Smooth muscle cell (in vitro differentiated cells): ENCODE measurements at regions not wholly inside any gene's neighbourhood (a gene's known extent, or its start where the extent isn't known, plus 50 kb on each side); places are given as distances from the start of the nearest gene placed in this dataset.

Experiments
- DNase-seq: peaks from one replicate; lab custom pipeline; 2025; ENCODE audit not compliant: unreplicated experiment; lab: John Stamatoyannopoulos, UW
- H2AFZ ChIP-seq: fragments of 200-600 bp; sonication (generic); 2 replicates; pipeline ENCODE4 v1.6.0; 2016; ENCODE audit warnings: antibody characterized with exemption, low read depth, mild to moderate bottlenecking
- H3F3A ChIP-seq: fragments of 200-600 bp; sonication (generic); 2 replicates; pipeline ENCODE4 v1.6.0; 2017; ENCODE audit warnings: antibody characterized with exemption, low read depth
- H3K27ac ChIP-seq: fragments of 200-600 bp; sonication (generic); 2 replicates; pipeline ENCODE4 v1.5.1; 2016; ENCODE audit warnings: low read depth, mild to moderate bottlenecking
- H3K27me3 ChIP-seq: fragments of 200-600 bp; sonication (generic); 2 replicates; pipeline ENCODE4 v1.6.1; 2016; ENCODE audit warnings: low read depth, mild to moderate bottlenecking
- H3K36me3 ChIP-seq: fragments of 200-600 bp; sonication (generic); 2 replicates; pipeline ENCODE4 v1.5.1; 2016; ENCODE audit warnings: low read depth
- H3K4me1 ChIP-seq: fragments of 200-600 bp; sonication (generic); 2 replicates; pipeline ENCODE4 v1.5.1; 2016; ENCODE audit warnings: low read depth
- H3K4me2 ChIP-seq: fragments of 200-600 bp; sonication (generic); 2 replicates; pipeline ENCODE4 v1.6.0; 2016; ENCODE audit warnings: mild to moderate bottlenecking
- H3K4me3 ChIP-seq: fragments of 200-600 bp; sonication (generic); 2 replicates; pipeline ENCODE4 v1.5.1; 2016; ENCODE audit warnings: mild to moderate bottlenecking
- H3K79me2 ChIP-seq: fragments of 200-600 bp; sonication (generic); 2 replicates; pipeline ENCODE4 v1.6.0; 2016; ENCODE audit warnings: low read depth, mild to moderate bottlenecking
- H3K9ac ChIP-seq: fragments of 200-600 bp; sonication (generic); 2 replicates; pipeline ENCODE4 v1.6.0; 2016; ENCODE audit warnings: low read depth
- H3K9me3 ChIP-seq: fragments of 200-600 bp; sonication (generic); replicated peaks from 2 replicates; pipeline ENCODE4 v1.5.1; 2016; ENCODE audit warnings: low read depth
- H4K20me1 ChIP-seq: fragments of 200-600 bp; sonication (generic); 2 replicates; pipeline ENCODE4 v1.6.0; 2016; ENCODE audit warnings: low read depth
- WGBS: methylation state at CpG from one replicate; pipeline ENCODE4 v1.1.7; 2016; ENCODE audit warnings: low lambda C conversion rate; 5-methylcytosine and 5-hydroxymethylcytosine counted together
- TF ChIP-seq, protein P1 (sequence below): fragments of 200-600 bp; sonication (generic); IDR thresholded peaks from 2 replicates; pipeline ENCODE4 v1.5.1; 2017; ENCODE audit warnings: borderline replicate concordance, mild to moderate bottlenecking, antibody characterized with exemption; ENCODE audit not compliant: insufficient read depth, poor library complexity, severe bottlenecking

GRCh38 chr5:111587728-111588127 lies 75.4 kb upstream of the STARD4 start:
- Histone ChIP-seq H4K20me1 (no peaks in the 10 kb centered on the region), H3K79me2 (no peaks in the 10 kb centered on the region), H3K27ac (no peak overlapping the region), H3K36me3 (no peaks in the 10 kb centered on the region), H3K9me3 (no peaks in the 10 kb centered on the region), H3K27me3 (no peaks in the 10 kb centered on the region), H3K4me3 (no peak overlapping the region), H3K9ac (no peak overlapping the region), H3F3A (peaks cover 6% of the 10 kb centered on the region), H3K4me1 (peaks cover 7% of the 10 kb centered on the region), H3K4me2 (no peak overlapping the region), H2AFZ (no peak overlapping the region)
- TF ChIP-seq, protein P1, sequence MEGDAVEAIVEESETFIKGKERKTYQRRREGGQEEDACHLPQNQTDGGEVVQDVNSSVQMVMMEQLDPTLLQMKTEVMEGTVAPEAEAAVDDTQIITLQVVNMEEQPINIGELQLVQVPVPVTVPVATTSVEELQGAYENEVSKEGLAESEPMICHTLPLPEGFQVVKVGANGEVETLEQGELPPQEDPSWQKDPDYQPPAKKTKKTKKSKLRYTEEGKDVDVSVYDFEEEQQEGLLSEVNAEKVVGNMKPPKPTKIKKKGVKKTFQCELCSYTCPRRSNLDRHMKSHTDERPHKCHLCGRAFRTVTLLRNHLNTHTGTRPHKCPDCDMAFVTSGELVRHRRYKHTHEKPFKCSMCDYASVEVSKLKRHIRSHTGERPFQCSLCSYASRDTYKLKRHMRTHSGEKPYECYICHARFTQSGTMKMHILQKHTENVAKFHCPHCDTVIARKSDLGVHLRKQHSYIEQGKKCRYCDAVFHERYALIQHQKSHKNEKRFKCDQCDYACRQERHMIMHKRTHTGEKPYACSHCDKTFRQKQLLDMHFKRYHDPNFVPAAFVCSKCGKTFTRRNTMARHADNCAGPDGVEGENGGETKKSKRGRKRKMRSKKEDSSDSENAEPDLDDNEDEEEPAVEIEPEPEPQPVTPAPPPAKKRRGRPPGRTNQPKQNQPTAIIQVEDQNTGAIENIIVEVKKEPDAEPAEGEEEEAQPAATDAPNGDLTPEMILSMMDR: no peak
- no peak for DNase-seq

DNA sequence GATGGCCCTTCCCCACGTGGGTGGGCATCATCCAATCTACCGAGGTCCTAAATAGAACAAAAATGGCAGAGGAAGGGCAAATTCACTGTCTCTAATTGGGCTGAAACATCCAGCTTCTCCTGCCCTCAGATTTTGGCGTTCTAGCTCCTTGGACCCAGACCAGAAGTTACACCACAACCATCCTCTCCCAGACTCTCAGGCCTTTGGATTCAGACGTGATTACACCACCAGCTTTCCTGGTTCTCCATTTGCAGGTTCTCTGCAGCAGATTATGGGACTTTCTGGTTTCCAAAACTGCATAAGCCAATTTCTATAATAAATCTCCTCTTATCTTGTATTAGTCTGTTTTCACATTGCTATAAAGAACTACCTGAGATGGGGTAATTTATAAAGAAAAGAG lies 73.6 kb upstream of the STARD4 start:
- DNase-seq: no peak
- Histone ChIP-seq H3K27me3 (no peaks in the 10 kb centered on the region), H3K36me3 (no peaks in the 10 kb centered on the region), H4K20me1 (no peaks in the 10 kb centered on the region), H3K79me2 (no peaks in the 10 kb centered on the region), H3K9ac (no peak overlapping the region), H2AFZ (no peak overlapping the region), H3K4me3 (no peak overlapping the region), H3F3A (peaks cover 6% of the 10 kb centered on the region), H3K27ac (no peak overlapping the region), H3K4me2 (no peak overlapping the region), H3K9me3 (no peaks in the 10 kb centered on the region), H3K4me1 (peaks cover 13% of the 10 kb centered on the region)
- TF ChIP-seq, protein P1: no peak
- WGBS: 88% methylated on average over 4 of the region's 4 CpGs

- peak overlapping the region; percentile 71 for H3K27ac ChIP-seq
- no peak overlapping the region for H3K4me2 ChIP-seq
- no peak overlapping the region for H3K4me3 ChIP-seq
These were observed 73.0 kb upstream of the STARD4 start for GRCh38 chr5:111585291-111585690.

DNA sequence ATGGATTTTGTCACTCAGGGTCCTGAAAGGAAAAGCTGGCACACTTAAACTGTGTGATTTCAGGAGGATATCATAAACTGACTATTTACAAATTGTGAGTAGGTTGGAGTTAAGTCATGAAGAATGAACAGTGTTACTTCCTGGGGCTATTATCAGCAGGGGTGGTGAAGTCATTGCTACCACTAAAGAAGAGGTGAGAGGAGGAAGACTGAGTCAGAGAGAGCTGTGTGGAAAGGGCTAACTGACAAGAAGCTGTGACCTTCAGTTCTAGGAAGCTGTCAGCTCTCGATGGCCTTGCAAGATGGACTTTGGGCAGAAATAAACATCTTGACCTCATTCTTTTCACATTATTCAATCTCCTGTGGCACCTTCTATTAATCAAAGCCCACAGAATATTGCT lies 72.3 kb upstream of the STARD4 start:
- 6% methylated on average over 1 of the region's 1 CpG for WGBS
- TF ChIP-seq, protein P1: no peak
- no peaks in the 10 kb centered on the region for H4K20me1 ChIP-seq
- H3K4me2 ChIP-seq: peak overlapping the region; percentile 54
- no peak overlapping the region for H2AFZ ChIP-seq
- H3K27me3 ChIP-seq: no peaks in the 10 kb centered on the region
- H3K9ac ChIP-seq: no peak overlapping the region
- no peaks in the 10 kb centered on the region for H3K36me3 ChIP-seq
- peak overlapping the region; percentile 71 for H3K27ac ChIP-seq
- H3K79me2 ChIP-seq: no peaks in the 10 kb centered on the region
- H3K4me1 ChIP-seq: peaks cover 13% of the 10 kb centered on the region
- no peak for DNase-seq
- H3K9me3 ChIP-seq: no peaks in the 10 kb centered on the region
- H3K4me3 ChIP-seq: no peak overlapping the region
- peaks cover 6% of the 10 kb centered on the region for H3F3A ChIP-seq

More at GRCh38 chr5:111585291-111585690, 73.0 kb upstream of the STARD4 start:
- Histone ChIP-seq H3K27me3 (no peaks in the 10 kb centered on the region), H3K9me3 (no peaks in the 10 kb centered on the region), H3K9ac (no peak overlapping the region), H3F3A (peaks cover 6% of the 10 kb centered on the region), H3K79me2 (no peaks in the 10 kb centered on the region), H3K36me3 (no peaks in the 10 kb centered on the region), H2AFZ (no peak overlapping the region), H4K20me1 (no peaks in the 10 kb centered on the region), H3K4me1 (peaks cover 13% of the 10 kb centered on the region)
- TF ChIP-seq, protein P1: no peak
- 51% methylated on average over 1 of the region's 1 CpG for WGBS
- DNase-seq: no peak
